ENCODE measurements at regions not wholly inside any gene's neighbourhood (a gene's known extent, or its start where the extent isn't known, plus 50 kb on each side); places are given as distances from the start of the nearest gene placed in this dataset.

GRCh38 chr2:2524348-2524941, 193.4 kb upstream of the MYT1L start:
- Histone ChIP-seq H3K4me2 (no peak overlapping the region), H3K9me3 (ENCODE audit: insufficient read depth, low read depth) (no peaks in the 10 kb centered on the region), H3F3A (ENCODE audit: insufficient read depth, low read depth) (no peaks in the 10 kb centered on the region), H4K20me1 (ENCODE audit: insufficient read depth) (no peaks in the 10 kb centered on the region), H3K36me3 (ENCODE audit: low read depth) (no peaks in the 10 kb centered on the region), H3K27ac (no peak overlapping the region), H3K79me2 (ENCODE audit: low read depth) (no peaks in the 10 kb centered on the region), H3K9me2 (ENCODE audit: insufficient read depth) (no peaks in the 10 kb centered on the region), H2AFZ (no peak overlapping the region), H3K4me3 (no peak overlapping the region), H3K4me1 (replicated peaks; ENCODE audit: insufficient read depth) (no peaks in the 10 kb centered on the region), H3K27me3 (ENCODE audit: insufficient read depth, low read depth) (peaks cover 60% of the 10 kb centered on the region)
- CTCF ChIA-PET = no interaction called here
- intact Hi-C loops (cut with micrococcal nuclease; ENCODE audit: unreplicated experiment) = no loop called here
- POLR2A ChIA-PET (ENCODE audit: unreplicated experiment) = interaction anchor here (0.5 kb wide), 1 partner anchor 17 kb away, joined by 3 read pairs; no protein-coding TSS in a partner anchor
- TF ChIP-seq CTCF (conservative IDR thresholded peaks at IDR 0.05) (no peak), EZH2 (IDR thresholded peaks at IDR 0.05; ENCODE audit: low read depth) (no peak)
- BruUV-seq (replicated peaks) = no TSS peak
- DNase-seq = no peak

DNA sequence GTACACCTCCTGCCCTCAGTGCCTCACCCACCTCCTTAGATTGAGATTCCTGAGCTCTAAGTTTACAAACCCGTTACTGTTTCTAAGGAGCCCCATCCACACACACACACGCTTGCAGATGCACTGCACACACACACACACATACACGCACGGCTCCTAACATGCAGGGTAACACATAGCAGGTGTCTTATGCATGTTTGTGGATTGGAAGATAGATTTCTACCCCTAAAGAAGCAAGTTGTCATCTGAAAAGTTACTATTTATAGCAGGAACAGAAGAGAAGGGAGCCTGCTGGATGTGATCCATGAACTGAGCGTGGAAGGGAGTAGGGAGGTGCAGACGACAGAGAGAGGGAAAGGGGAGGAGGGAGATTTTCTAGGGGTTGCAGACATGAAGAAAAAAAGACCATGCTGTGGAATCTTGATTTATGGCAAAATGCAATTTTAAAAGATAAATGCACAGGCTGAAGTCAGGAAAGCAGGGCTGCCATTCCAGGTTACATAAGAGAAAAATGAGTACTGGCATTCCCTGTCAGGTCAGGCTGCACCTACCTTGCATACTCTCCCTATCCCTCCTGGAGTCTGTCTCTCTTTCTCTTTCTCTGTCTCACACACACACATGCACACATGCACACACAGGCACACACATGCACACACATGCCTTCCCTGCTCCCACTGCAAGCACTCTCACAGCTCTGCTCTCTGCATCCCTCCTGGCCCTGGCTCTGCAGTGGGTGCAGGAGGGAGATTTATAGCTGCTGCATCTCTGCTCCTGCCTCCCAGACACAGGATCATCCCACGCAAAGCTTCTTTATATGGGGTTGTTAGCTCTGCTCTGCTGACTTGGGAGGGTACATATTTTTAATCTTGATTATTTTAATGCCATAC, 192.6 kb upstream of the MYT1L start:
- Histone ChIP-seq H3K9me2 (ENCODE audit: insufficient read depth) (no peaks in the 10 kb centered on the region), H3F3A (ENCODE audit: insufficient read depth, low read depth) (no peaks in the 10 kb centered on the region), H3K27me3 (ENCODE audit: insufficient read depth, low read depth) (peaks cover 60% of the 10 kb centered on the region), H3K4me1 (replicated peaks; ENCODE audit: insufficient read depth) (no peaks in the 10 kb centered on the region), H4K20me1 (ENCODE audit: insufficient read depth) (no peaks in the 10 kb centered on the region), H3K27ac (no peak overlapping the region), H3K4me3 (no peak overlapping the region), H2AFZ (no peak overlapping the region), H3K79me2 (ENCODE audit: low read depth) (no peaks in the 10 kb centered on the region), H3K36me3 (ENCODE audit: low read depth) (no peaks in the 10 kb centered on the region), H3K9me3 (ENCODE audit: insufficient read depth, low read depth) (no peaks in the 10 kb centered on the region), H3K4me2 (no peak overlapping the region)
- no TSS peak for BruUV-seq (replicated peaks)
- CTCF ChIA-PET = no interaction called here
- intact Hi-C loops (cut with micrococcal nuclease; ENCODE audit: unreplicated experiment) = no loop called here
- TF ChIP-seq EZH2 (IDR thresholded peaks at IDR 0.05; ENCODE audit: low read depth) (no peak), CTCF (conservative IDR thresholded peaks at IDR 0.05) (no peak)
- POLR2A ChIA-PET (ENCODE audit: unreplicated experiment) = no interaction called here
- no peak for DNase-seq

GRCh38 chr2:2520401-2520811, 189.3 kb upstream of the MYT1L start:
- CTCF ChIA-PET = no interaction called here
- no peak overlapping the region for H3K4me3 ChIP-seq
- no peaks in the 10 kb centered on the region for H3K9me3 ChIP-seq (ENCODE audit: insufficient read depth, low read depth)
- BruUV-seq (replicated peaks) = no TSS peak
- H2AFZ ChIP-seq = no peak overlapping the region
- no peaks in the 10 kb centered on the region for H3K36me3 ChIP-seq (ENCODE audit: low read depth)
- POLR2A ChIA-PET (ENCODE audit: unreplicated experiment) = no interaction called here
- no peaks in the 10 kb centered on the region for H3K4me1 ChIP-seq (replicated peaks; ENCODE audit: insufficient read depth)
- no peaks in the 10 kb centered on the region for H3K79me2 ChIP-seq (ENCODE audit: low read depth)
- TF ChIP-seq EZH2 (IDR thresholded peaks at IDR 0.05; ENCODE audit: low read depth) = no peak
- no peak overlapping the region for H3K27ac ChIP-seq
- no peak for DNase-seq
- H3K9me2 ChIP-seq (ENCODE audit: insufficient read depth) = no peaks in the 10 kb centered on the region
- H3K4me2 ChIP-seq = no peak overlapping the region
- intact Hi-C loops (cut with micrococcal nuclease; ENCODE audit: unreplicated experiment) = no loop called here
- H4K20me1 ChIP-seq (ENCODE audit: insufficient read depth) = no peaks in the 10 kb centered on the region
- H3K27me3 ChIP-seq (ENCODE audit: insufficient read depth, low read depth) = peaks cover 86% of the 10 kb centered on the region
- no peaks in the 10 kb centered on the region for H3F3A ChIP-seq (ENCODE audit: insufficient read depth, low read depth)

Measured in PC-9 (cell line).